ENCODE measurements at regions not wholly inside any gene's neighbourhood (a gene's known extent, or its start where the extent isn't known, plus 50 kb on each side); places are given as distances from the start of the nearest gene placed in this dataset.

DNA sequence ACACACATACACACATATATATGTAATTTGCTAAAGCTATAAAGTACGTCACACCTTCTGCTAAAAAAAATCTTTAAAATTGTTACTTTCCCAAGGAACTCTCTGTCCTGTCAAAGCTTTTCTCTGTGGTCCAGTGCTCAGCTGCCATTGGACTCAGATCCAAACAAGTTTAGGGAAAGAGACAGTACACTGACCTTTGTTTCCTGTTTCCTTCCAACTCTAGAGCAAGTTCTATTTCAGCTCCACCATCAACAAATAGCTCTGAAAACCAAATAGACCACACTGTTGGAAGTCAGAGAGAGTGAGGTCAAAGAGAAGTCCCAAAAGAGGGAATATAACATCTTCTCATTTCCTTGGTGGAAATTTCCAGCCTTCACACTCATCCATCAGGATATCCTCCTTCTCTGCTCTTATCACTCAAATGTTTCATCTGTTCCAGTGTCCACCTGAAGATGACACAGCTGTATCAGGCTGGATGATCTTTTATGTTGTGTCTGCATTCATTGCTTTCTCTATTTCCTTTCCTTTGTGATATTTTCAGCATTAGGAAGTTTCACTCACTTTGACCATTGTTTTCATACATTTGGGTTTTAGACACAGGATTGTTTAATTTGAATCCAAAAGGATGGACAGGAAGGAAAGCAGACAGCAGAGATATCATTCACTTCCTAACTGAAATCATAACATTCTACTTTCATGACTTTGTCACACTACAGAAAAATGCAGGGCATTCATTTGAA is 192.3 kb upstream of the NT5C1B start:
- no peaks in the 10 kb centered on the region for H3K9me3 ChIP-seq (ENCODE audit: control insufficient read depth, insufficient read depth, low read length)
- H3K27me3 ChIP-seq (ENCODE audit: control insufficient read depth, insufficient read depth, low read length) = no peaks in the 10 kb centered on the region
- peak overlapping the region; percentile 48; the same call in 1 of the 2 replicates for H3K4ac ChIP-seq (ENCODE audit: low read depth, low read length)
- POLR2A ChIA-PET (ENCODE audit: unreplicated experiment) = interaction anchor here (0.7 kb wide), 1 partner anchor 11 kb away, joined by 3 read pairs; no protein-coding TSS in a partner anchor
- no peak overlapping the region for H2AK5ac ChIP-seq (ENCODE audit: low read depth, low read length)
- no peak overlapping the region for H4K5ac ChIP-seq (ENCODE audit: low read depth, low read length)
- H2BK15ac ChIP-seq (ENCODE audit: low read depth, low read length) = no peak overlapping the region
- peak overlapping the region; percentile 61 for H3K14ac ChIP-seq (replicated peaks; ENCODE audit: low read depth, low read length)
- peak; percentile 14; the same call in 1 of the 2 replicates for ATAC-seq (ENCODE audit: low read depth)
- no peak overlapping the region for H3K27ac ChIP-seq (ENCODE audit: insufficient read depth, low read length)
- no peak overlapping the region for H3K9ac ChIP-seq (ENCODE audit: low read depth, low read length)
- no peak overlapping the region for H2AK9ac ChIP-seq (replicated peaks; ENCODE audit: low read depth, low read length, poor library complexity)
- WGBS, 2 experiments (ENCODE audit: extremely low coverage in 2 of 2, insufficient read length in 1 of 2) = no CpG with 5 or more reads among the region's 1 CpG
- peaks cover 6% of the 10 kb centered on the region; the same call in 1 of the 2 replicates for H3K4me1 ChIP-seq (ENCODE audit: control insufficient read depth, insufficient read depth, low read length)
- no peak overlapping the region for H3K4me3 ChIP-seq (ENCODE audit: insufficient read depth, low read depth, low read length)
- H2BK20ac ChIP-seq (ENCODE audit: low read depth, low read length) = peak overlapping the region; percentile 74; the same call in 1 of the 2 replicates
- peak overlapping the region; percentile 71; the same call in 1 of the 2 replicates for H3K23ac ChIP-seq (ENCODE audit: low read depth, low read length)
- no peak overlapping the region for H4K8ac ChIP-seq (ENCODE audit: low read depth in 2 of 2, low read length in 2 of 2)
- H3K4me2 ChIP-seq (ENCODE audit: low read depth, low read length) = peak overlapping the region; percentile 28; the same call in 1 of the 2 replicates
- no peak for DNase-seq
- H3K9me1 ChIP-seq (ENCODE audit: insufficient read depth, low read length) = 0 out of 2 replicates have a peak, but pooled peaks cover 5% of the 10 kb centered on the region
- peak overlapping the region; percentile 59; the same call in 1 of the 2 replicates for H3K18ac ChIP-seq (ENCODE audit: low read depth, low read length)
- H4K91ac ChIP-seq (ENCODE audit: insufficient read depth, low read depth, low read length) = no peak overlapping the region
- BruUV-seq (replicated peaks) = no TSS peak
- no peak overlapping the region for H2AFZ ChIP-seq (replicated peaks; ENCODE audit: low read length, poor library complexity)
- H4K20me1 ChIP-seq (ENCODE audit: insufficient read depth, low read length) = no peaks in the 10 kb centered on the region
- no peaks in the 10 kb centered on the region for H3K79me1 ChIP-seq (ENCODE audit: low read depth in 1 of 2, low read length in 2 of 2)
- in situ Hi-C loops (cut with MboI; ENCODE audit: low sequenced_read_pairs) = no loop called here
- CTCF ChIA-PET = no interaction called here
- intact Hi-C loops (cut with micrococcal nuclease) = no loop called here
- H2BK120ac ChIP-seq (ENCODE audit: low read depth, low read length) = peak overlapping the region; percentile 67
- H2BK5ac ChIP-seq (ENCODE audit: low read depth, low read length, poor library complexity, severe bottlenecking) = no peak overlapping the region
- H3K36me3 ChIP-seq (ENCODE audit: control insufficient read depth, insufficient read depth, low read length) = no peaks in the 10 kb centered on the region
- no peak overlapping the region for H3K56ac ChIP-seq (ENCODE audit: extremely low read depth, insufficient read depth, low read length)
- dilution Hi-C loops (cut with HindIII; ENCODE audit: low sequenced_read_pairs, unreplicated experiment) = no loop called here
- TF ChIP-seq CHD1 (IDR thresholded peaks at IDR 0.05; ENCODE audit: low read depth, low read length) (no peak), RCOR1 (IDR thresholded peaks at IDR 0.05; ENCODE audit: insufficient replicate concordance, low read length) (no peak), FOS (IDR thresholded peaks at IDR 0.05; ENCODE audit: low read depth, low read length) (no peak), MAFK (IDR thresholded peaks at IDR 0.05; ENCODE audit: low read depth, low read length) (no peak), RFX5 (IDR thresholded peaks at IDR 0.05; ENCODE audit: low read depth, low read length) (no peak), BHLHE40 (IDR thresholded peaks at IDR 0.05; ENCODE audit: low read depth, low read length) (no peak), POLR2A (IDR thresholded peaks at IDR 0.05; ENCODE audit: low read depth, low read length) (no peak), RAD21 (IDR thresholded peaks at IDR 0.05; ENCODE audit: low read length) (no peak), MAZ (IDR thresholded peaks at IDR 0.05; ENCODE audit: borderline replicate concordance, low read depth, low read length) (no peak), SMC3 (IDR thresholded peaks at IDR 0.05; ENCODE audit: low read depth, low read length) (no peak), MXI1 (IDR thresholded peaks at IDR 0.05; ENCODE audit: borderline replicate concordance, low read depth, low read length) (no peak), NFE2L2 (IDR thresholded peaks at IDR 0.05; ENCODE audit: low read depth, low read length) (no peak)
- TF ChIP-seq, protein P1, sequence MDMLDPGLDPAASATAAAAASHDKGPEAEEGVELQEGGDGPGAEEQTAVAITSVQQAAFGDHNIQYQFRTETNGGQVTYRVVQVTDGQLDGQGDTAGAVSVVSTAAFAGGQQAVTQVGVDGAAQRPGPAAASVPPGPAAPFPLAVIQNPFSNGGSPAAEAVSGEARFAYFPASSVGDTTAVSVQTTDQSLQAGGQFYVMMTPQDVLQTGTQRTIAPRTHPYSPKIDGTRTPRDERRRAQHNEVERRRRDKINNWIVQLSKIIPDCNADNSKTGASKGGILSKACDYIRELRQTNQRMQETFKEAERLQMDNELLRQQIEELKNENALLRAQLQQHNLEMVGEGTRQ (IDR thresholded peaks at IDR 0.05; ENCODE audit: low read depth, low read length) = no peak
- TF ChIP-seq, protein P2, sequence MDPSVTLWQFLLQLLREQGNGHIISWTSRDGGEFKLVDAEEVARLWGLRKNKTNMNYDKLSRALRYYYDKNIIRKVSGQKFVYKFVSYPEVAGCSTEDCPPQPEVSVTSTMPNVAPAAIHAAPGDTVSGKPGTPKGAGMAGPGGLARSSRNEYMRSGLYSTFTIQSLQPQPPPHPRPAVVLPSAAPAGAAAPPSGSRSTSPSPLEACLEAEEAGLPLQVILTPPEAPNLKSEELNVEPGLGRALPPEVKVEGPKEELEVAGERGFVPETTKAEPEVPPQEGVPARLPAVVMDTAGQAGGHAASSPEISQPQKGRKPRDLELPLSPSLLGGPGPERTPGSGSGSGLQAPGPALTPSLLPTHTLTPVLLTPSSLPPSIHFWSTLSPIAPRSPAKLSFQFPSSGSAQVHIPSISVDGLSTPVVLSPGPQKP (IDR thresholded peaks at IDR 0.05; ENCODE audit: borderline replicate concordance, low read depth, low read length) = no peak
- TF ChIP-seq, protein P3, sequence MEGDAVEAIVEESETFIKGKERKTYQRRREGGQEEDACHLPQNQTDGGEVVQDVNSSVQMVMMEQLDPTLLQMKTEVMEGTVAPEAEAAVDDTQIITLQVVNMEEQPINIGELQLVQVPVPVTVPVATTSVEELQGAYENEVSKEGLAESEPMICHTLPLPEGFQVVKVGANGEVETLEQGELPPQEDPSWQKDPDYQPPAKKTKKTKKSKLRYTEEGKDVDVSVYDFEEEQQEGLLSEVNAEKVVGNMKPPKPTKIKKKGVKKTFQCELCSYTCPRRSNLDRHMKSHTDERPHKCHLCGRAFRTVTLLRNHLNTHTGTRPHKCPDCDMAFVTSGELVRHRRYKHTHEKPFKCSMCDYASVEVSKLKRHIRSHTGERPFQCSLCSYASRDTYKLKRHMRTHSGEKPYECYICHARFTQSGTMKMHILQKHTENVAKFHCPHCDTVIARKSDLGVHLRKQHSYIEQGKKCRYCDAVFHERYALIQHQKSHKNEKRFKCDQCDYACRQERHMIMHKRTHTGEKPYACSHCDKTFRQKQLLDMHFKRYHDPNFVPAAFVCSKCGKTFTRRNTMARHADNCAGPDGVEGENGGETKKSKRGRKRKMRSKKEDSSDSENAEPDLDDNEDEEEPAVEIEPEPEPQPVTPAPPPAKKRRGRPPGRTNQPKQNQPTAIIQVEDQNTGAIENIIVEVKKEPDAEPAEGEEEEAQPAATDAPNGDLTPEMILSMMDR (conservative IDR thresholded peaks at IDR 0.05; ENCODE audit: low read depth, low read length) = no peak

Measured in IMR-90 (cell line).